ENCODE measurements at regions not wholly inside any gene's neighbourhood (a gene's known extent, or its start where the extent isn't known, plus 50 kb on each side); places are given as distances from the start of the nearest gene placed in this dataset.

DNA sequence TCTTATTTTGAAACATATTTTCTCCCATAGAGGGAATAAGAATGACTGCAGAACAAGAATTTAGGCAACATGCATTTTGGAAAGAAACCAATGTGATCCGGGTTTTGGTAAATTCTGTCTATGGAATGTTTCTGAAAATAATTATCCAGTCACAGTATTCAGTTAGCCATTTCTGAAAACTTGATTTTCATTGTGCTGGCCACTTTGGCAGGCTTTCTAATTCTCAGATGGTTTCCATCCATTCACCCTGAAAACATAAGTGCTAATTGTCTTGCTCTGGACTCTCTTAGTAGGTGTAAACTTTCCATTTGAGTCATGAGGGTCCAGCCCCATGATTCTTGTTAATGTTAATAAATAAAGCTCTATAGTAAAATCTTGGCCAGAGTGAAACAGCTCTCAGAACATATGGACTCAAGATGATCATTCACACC lies 176.5 kb downstream of the RBM43 start:
- Histone ChIP-seq H3K14ac (ENCODE audit: insufficient read depth, low read length) (no peak overlapping the region), H3K27ac (ENCODE audit: insufficient read length, low read depth, low read length) (no peak overlapping the region), H3K23ac (ENCODE audit: insufficient read length, low read depth, low read length) (no peak overlapping the region), H3K23me2 (ENCODE audit: insufficient read length, low read depth, low read length, poor library complexity, severe bottlenecking) (no peaks in the 10 kb centered on the region), H3K79me2 (ENCODE audit: insufficient read depth, low read length) (no peaks in the 10 kb centered on the region), H2BK120ac (ENCODE audit: low read depth, low read length, poor library complexity, severe bottlenecking) (no peak overlapping the region), H2AFZ (ENCODE audit: low read length) (no peak overlapping the region), H3K4me1 (ENCODE audit: insufficient read depth, low read length) (no peaks in the 10 kb centered on the region; the same call in 1 of the 2 replicates), H3K56ac (ENCODE audit: insufficient read length, low read depth, low read length) (no peak overlapping the region), H3K9me3 (ENCODE audit: control insufficient read depth, low read depth, low read length) (no peaks in the 10 kb centered on the region), H3K27me3 (ENCODE audit: insufficient read depth, low read length) (no peaks in the 10 kb centered on the region), H3K4me2 (ENCODE audit: insufficient read depth, insufficient read length, low read length) (no peak overlapping the region), H2BK12ac (ENCODE audit: insufficient read length, low read depth, low read length) (no peak overlapping the region), H3K18ac (ENCODE audit: insufficient read length, low read depth, low read length) (no peak overlapping the region), H4K20me1 (ENCODE audit: control insufficient read depth, insufficient read depth, insufficient read length) (no peaks in the 10 kb centered on the region), H2AK5ac (ENCODE audit: insufficient read length, low read length) (no peak overlapping the region), H2BK15ac (ENCODE audit: low read depth, low read length) (no peak overlapping the region), H3K4ac (ENCODE audit: low read depth, low read length) (no peak overlapping the region), H4K5ac (ENCODE audit: insufficient read length, low read depth, low read length) (no peak overlapping the region), H2BK20ac (ENCODE audit: low read depth, low read length, poor library complexity, severe bottlenecking) (no peak overlapping the region), H3T11ph (ENCODE audit: low read length) (no peak overlapping the region), H4K8ac (replicated peaks; ENCODE audit: insufficient read length, low read depth, low read length) (no peak overlapping the region), H3K79me1 (ENCODE audit: insufficient read depth, low read depth, low read length, poor library complexity, severe bottlenecking) (no peaks in the 10 kb centered on the region), H2BK5ac (ENCODE audit: insufficient read length, low read length) (no peak overlapping the region), H3K9ac (ENCODE audit: extremely low read depth, insufficient read length, low read length) (no peak overlapping the region), H4K91ac (ENCODE audit: insufficient read length, low read depth, low read length) (no peak overlapping the region)
- H3K27ac Mint-ChIP-seq: no peak overlapping the region
- H3K36me3 Mint-ChIP-seq (ENCODE audit: insufficient read depth in 1 of 3, low read depth in 3 of 3): peaks cover 0 to under 1% (median 0%) of the 10 kb centered on the region in 3 experiments; a peak in 2 of 7 replicates
- TF ChIP-seq, protein P1, sequence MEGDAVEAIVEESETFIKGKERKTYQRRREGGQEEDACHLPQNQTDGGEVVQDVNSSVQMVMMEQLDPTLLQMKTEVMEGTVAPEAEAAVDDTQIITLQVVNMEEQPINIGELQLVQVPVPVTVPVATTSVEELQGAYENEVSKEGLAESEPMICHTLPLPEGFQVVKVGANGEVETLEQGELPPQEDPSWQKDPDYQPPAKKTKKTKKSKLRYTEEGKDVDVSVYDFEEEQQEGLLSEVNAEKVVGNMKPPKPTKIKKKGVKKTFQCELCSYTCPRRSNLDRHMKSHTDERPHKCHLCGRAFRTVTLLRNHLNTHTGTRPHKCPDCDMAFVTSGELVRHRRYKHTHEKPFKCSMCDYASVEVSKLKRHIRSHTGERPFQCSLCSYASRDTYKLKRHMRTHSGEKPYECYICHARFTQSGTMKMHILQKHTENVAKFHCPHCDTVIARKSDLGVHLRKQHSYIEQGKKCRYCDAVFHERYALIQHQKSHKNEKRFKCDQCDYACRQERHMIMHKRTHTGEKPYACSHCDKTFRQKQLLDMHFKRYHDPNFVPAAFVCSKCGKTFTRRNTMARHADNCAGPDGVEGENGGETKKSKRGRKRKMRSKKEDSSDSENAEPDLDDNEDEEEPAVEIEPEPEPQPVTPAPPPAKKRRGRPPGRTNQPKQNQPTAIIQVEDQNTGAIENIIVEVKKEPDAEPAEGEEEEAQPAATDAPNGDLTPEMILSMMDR (conservative IDR thresholded peaks at IDR 0.05): no peak
- H3K4me1 Mint-ChIP-seq: peaks cover 34 to 46% of the 10 kb centered on the region in 2 experiments
- peaks cover 0 to 6% of the 10 kb centered on the region in 2 experiments; a peak in 2 of 5 replicates for H3K9me3 Mint-ChIP-seq
- no peaks in the 10 kb centered on the region for H3K27me3 Mint-ChIP-seq (ENCODE audit: low read depth)
- no peak for DNase-seq
- no CpG with 5 or more reads among the region's 1 CpG for WGBS (ENCODE audit: extremely low coverage, insufficient read length, low lambda C conversion rate)
- no peak overlapping the region for H3K4me3 Mint-ChIP-seq

Data from H9 (cell line).